ENCODE measurements at regions not wholly inside any gene's neighbourhood (a gene's known extent, or its start where the extent isn't known, plus 50 kb on each side); places are given as distances from the start of the nearest gene placed in this dataset.

GRCh38 chr11:103842795-103843194 lies 193.6 kb upstream of the DDI1 start:
- in situ Hi-C loops (cut with HindIII; ENCODE audit: low pct_unique_long_range_greater_than_20kb, low sequenced_read_pairs) = no loop called here
- H3K36me3 ChIP-seq (ENCODE audit: control insufficient read depth, insufficient read depth, low read length) = no peaks in the 10 kb centered on the region
- no peaks in the 10 kb centered on the region for H3K9me3 ChIP-seq (ENCODE audit: control insufficient read depth, insufficient read depth, low read depth, low read length)
- ChIA-PET CTCF (no interaction called here), POLR2A (no interaction called here)
- no peaks in the 10 kb centered on the region for H3K27me3 ChIP-seq (ENCODE audit: control insufficient read depth, insufficient read depth, low read length)
- no peak for TF ChIP-seq POLR2AphosphoS5 (IDR thresholded peaks at IDR 0.05; ENCODE audit: low read depth, low read length)
- no peak for TF ChIP-seq SIN3A (IDR thresholded peaks at IDR 0.05; ENCODE audit: borderline replicate concordance, insufficient read depth, low read depth, low read length)
- TF ChIP-seq, protein P1, sequence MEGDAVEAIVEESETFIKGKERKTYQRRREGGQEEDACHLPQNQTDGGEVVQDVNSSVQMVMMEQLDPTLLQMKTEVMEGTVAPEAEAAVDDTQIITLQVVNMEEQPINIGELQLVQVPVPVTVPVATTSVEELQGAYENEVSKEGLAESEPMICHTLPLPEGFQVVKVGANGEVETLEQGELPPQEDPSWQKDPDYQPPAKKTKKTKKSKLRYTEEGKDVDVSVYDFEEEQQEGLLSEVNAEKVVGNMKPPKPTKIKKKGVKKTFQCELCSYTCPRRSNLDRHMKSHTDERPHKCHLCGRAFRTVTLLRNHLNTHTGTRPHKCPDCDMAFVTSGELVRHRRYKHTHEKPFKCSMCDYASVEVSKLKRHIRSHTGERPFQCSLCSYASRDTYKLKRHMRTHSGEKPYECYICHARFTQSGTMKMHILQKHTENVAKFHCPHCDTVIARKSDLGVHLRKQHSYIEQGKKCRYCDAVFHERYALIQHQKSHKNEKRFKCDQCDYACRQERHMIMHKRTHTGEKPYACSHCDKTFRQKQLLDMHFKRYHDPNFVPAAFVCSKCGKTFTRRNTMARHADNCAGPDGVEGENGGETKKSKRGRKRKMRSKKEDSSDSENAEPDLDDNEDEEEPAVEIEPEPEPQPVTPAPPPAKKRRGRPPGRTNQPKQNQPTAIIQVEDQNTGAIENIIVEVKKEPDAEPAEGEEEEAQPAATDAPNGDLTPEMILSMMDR (IDR thresholded peaks at IDR 0.05) = no peak
- TF ChIP-seq REST (IDR thresholded peaks at IDR 0.05; ENCODE audit: insufficient read depth in 1 of 2, low read depth in 2 of 2, low read length in 1 of 2) = no peak
- no peak for TF ChIP-seq TCF7L2 (IDR thresholded peaks at IDR 0.05; ENCODE audit: low read depth, low read length)
- ATAC-seq (no peak), DNase-seq (ENCODE audit: low read depth, low spot score) (no peak)
- no TSS peak for BruUV-seq (replicated peaks)
- intact Hi-C loops (cut with micrococcal nuclease; ENCODE audit: unreplicated experiment) = no loop called here
- H3K4me3 ChIP-seq (ENCODE audit: low read depth in 2 of 2, low read length in 2 of 2) = no peak overlapping the region
- no peaks in the 10 kb centered on the region for H3K4me1 ChIP-seq (ENCODE audit: control insufficient read depth, insufficient read depth, low read length)
- H3K27ac ChIP-seq (ENCODE audit: low read length) = no peak overlapping the region

- Histone ChIP-seq H3K27me3 (ENCODE audit: control insufficient read depth, insufficient read depth, low read length) (no peaks in the 10 kb centered on the region), H3K27ac (ENCODE audit: low read length) (no peak overlapping the region), H3K36me3 (ENCODE audit: control insufficient read depth, insufficient read depth, low read length) (no peaks in the 10 kb centered on the region), H3K4me1 (ENCODE audit: control insufficient read depth, insufficient read depth, low read length) (no peaks in the 10 kb centered on the region), H3K9me3 (ENCODE audit: control insufficient read depth, insufficient read depth, low read depth, low read length) (no peaks in the 10 kb centered on the region), H3K4me3 (ENCODE audit: low read depth in 2 of 2, low read length in 2 of 2) (no peak overlapping the region)
- TF ChIP-seq TCF7L2 (IDR thresholded peaks at IDR 0.05; ENCODE audit: low read depth, low read length) = no peak
- TF ChIP-seq, protein P1 (IDR thresholded peaks at IDR 0.05) = no peak
- no peak for TF ChIP-seq REST (IDR thresholded peaks at IDR 0.05; ENCODE audit: insufficient read depth in 1 of 2, low read depth in 2 of 2, low read length in 1 of 2)
- TF ChIP-seq POLR2AphosphoS5 (IDR thresholded peaks at IDR 0.05; ENCODE audit: low read depth, low read length) = no peak
- no peak for TF ChIP-seq SIN3A (IDR thresholded peaks at IDR 0.05; ENCODE audit: borderline replicate concordance, insufficient read depth, low read depth, low read length)
- ChIA-PET CTCF (no interaction called here), POLR2A (no interaction called here)
- BruUV-seq (replicated peaks) = no TSS peak
- intact Hi-C loops (cut with micrococcal nuclease; ENCODE audit: unreplicated experiment) = no loop called here
- DNase-seq (ENCODE audit: low read depth, low spot score) = no peak
- in situ Hi-C loops (cut with HindIII; ENCODE audit: low pct_unique_long_range_greater_than_20kb, low sequenced_read_pairs) = no loop called here
- no peak for ATAC-seq
Observed at GRCh38 chr11:103844327-103845215, 191.9 kb upstream of the DDI1 start.
